ENCODE measurements at regions not wholly inside any gene's neighbourhood (a gene's known extent, or its start where the extent isn't known, plus 50 kb on each side); places are given as distances from the start of the nearest gene placed in this dataset.

- no peak for TF ChIP-seq CTCF (IDR thresholded peaks at IDR 0.05)
- intact Hi-C loops (cut with DNase I), result no loop called here
- H3K27me3 ChIP-seq, result no peaks in the 10 kb centered on the region
- no peaks in the 10 kb centered on the region for H3K9me3 ChIP-seq
- DNase-seq, result no peak
- ATAC-seq, result no peak
- H3K4me3 ChIP-seq, result no peak overlapping the region
- no peak overlapping the region for H3K27ac ChIP-seq
- H3K36me3 ChIP-seq, result no peaks in the 10 kb centered on the region
- 95 to 96% methylated on average over 24 to 26 of the region's 26 CpGs for WGBS, 2 donors
- H3K4me1 ChIP-seq, result no peaks in the 10 kb centered on the region
Measured at GRCh38 chr6:9942131-9942530, 472.7 kb downstream of the TFAP2A start.

- ATAC-seq, result no peak
- TF ChIP-seq CTCF (IDR thresholded peaks at IDR 0.05), result no peak
- no peaks in the 10 kb centered on the region for H3K27me3 ChIP-seq
- no peak overlapping the region for H3K4me3 ChIP-seq
- H3K36me3 ChIP-seq, result no peaks in the 10 kb centered on the region
- no peaks in the 10 kb centered on the region for H3K9me3 ChIP-seq
- 71 to 74% methylated on average over 7 of the region's 7 CpGs for WGBS, 2 donors
- intact Hi-C loops (cut with DNase I), result no loop called here
- H3K27ac ChIP-seq, result no peak overlapping the region
- DNase-seq, result no peak
- no peaks in the 10 kb centered on the region for H3K4me1 ChIP-seq
Measured at GRCh38 chr6:9938801-9939200, 476.1 kb downstream of the TFAP2A start.

- no peaks in the 10 kb centered on the region for H3K9me3 ChIP-seq
- no peaks in the 10 kb centered on the region for H3K4me1 ChIP-seq
- H3K27me3 ChIP-seq, result no peaks in the 10 kb centered on the region
- WGBS, 2 donors, result 77% methylated on average over 13 of the region's 13 CpGs
- TF ChIP-seq CTCF (IDR thresholded peaks at IDR 0.05), result no peak
- no peak overlapping the region for H3K27ac ChIP-seq
- H3K36me3 ChIP-seq, result no peaks in the 10 kb centered on the region
- no peak overlapping the region for H3K4me3 ChIP-seq
- ATAC-seq (no peak), DNase-seq (no peak)
- intact Hi-C loops (cut with DNase I), result no loop called here
Measured at GRCh38 chr6:9937031-9937763, 477.7 kb downstream of the TFAP2A start.

GRCh38 chr6:9936551-9936950 is 478.3 kb downstream of the TFAP2A start:
- TF ChIP-seq CTCF (IDR thresholded peaks at IDR 0.05), result no peak
- intact Hi-C loops (cut with DNase I), result no loop called here
- no peaks in the 10 kb centered on the region for H3K9me3 ChIP-seq
- no peaks in the 10 kb centered on the region for H3K36me3 ChIP-seq
- H3K27me3 ChIP-seq, result no peaks in the 10 kb centered on the region
- no peak for DNase-seq
- no peak overlapping the region for H3K27ac ChIP-seq
- no peak overlapping the region for H3K4me3 ChIP-seq
- WGBS, 2 donors, result 71% methylated on average over 7 of the region's 7 CpGs
- ATAC-seq, result no peak
- H3K4me1 ChIP-seq, result no peaks in the 10 kb centered on the region
